Stimulated activated CD8-positive, alpha-beta memory T cell treated with anti-CD3 and anti-CD28 coated beads, Interleukin-4, amount 100 ng/mL, for 48 hours (primary cell): ENCODE measurements at regions not wholly inside any gene's neighbourhood (a gene's known extent, or its start where the extent isn't known, plus 50 kb on each side); places are given as distances from the start of the nearest gene placed in this dataset.

Experiments
- DNase-seq: peaks from one replicate; pipeline ENCODE4 v3.0.0-alpha.2; 2020

DNA sequence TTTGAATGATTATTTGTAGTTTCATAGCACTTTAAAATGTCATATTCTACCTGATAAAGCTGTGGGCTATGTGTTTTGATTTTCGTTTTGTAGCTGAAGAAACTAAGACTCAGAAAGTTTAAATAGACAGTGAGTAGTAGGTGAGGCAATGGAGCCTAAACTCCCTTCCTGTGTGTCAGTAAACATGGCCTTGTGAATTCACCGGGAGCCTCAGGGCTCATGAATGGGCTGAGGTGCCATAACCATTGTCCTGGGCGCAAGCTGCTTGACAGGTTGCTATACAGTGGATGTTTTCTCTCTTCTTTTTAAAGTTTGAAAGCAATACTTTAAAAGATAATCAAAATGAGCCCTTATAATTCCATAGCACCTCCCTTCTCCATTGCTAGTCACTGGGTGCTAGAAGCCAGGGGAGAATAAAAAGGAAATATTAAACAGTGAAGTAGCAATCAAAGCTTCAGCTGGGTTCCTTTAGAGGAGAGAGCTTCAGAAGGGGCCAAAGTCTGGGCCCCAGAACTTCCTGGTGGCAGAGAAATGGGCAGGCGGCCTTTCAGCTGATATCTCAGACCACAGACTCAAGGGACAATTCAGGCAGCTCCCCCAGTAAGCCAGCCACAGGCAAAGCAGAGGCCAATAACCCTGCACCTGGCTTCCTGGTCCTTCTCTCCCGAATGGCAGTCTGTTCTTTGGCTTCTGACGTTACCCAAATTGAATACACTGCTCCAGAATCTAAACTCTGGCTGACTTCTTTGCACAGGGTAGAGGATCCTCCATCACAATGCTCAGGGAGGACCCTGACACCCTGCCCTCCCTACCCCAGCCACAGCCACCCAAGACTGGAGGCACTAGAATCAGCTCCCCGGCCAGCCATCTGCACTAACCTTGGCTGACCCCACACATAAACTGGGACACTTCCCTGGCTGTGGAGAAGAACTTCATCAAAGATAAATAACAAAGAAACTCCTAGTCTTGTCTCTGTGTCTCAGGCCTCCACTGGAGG is 51.8 kb upstream of the NPAS2 start:
- no peak for DNase-seq
